NAMALWA (cell line): ENCODE measurements at regions not wholly inside any gene's neighbourhood (a gene's known extent, or its start where the extent isn't known, plus 50 kb on each side); places are given as distances from the start of the nearest gene placed in this dataset.

Source experiments
- DNase-seq: peaks from one replicate; pipeline ENCODE4 v3.0.0-alpha.2; 2015; ENCODE audit warnings: low spot score

DNA sequence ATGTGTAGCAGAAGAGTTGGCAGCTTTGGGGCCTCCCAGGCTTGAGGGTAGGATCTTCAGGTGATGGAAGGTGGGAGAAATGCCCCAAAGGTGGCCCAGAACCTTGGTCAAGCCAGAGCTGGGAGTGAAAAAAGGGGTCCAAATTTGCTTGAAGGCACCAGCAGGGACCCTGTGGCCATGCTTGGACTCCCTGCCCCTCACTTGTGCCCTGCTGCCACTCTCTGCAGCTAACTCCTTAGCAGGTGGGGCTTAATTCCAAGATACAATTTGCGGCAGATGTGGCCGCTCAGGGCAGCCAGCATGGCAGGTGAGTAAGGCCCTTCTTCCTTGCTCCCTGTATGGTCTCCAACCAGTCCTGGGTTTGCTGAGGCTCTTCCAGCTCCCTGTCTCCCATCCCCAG, 51.3 kb upstream of the ADRA1D start:
- DNase-seq = no peak

DNA sequence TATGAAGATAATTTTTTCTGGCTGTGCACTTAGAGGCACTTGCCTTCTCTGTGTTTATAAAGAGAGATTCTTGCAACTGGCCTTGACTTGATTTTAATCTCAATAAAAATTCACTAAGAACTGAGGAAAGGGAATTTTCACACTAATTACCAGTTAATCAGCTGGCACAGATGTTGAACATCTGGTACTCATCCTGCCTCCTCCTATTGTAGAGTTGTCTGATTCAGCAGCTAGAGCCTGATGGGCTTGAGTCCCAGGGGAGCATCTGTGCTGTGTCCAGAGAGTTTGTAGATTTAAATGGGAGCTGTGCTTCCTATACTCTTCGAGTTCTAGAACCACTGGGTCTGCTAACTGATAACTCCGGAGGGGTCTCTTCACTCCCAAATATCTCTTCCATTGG, 50.7 kb upstream of the ADRA1D start:
- no peak for DNase-seq

DNA sequence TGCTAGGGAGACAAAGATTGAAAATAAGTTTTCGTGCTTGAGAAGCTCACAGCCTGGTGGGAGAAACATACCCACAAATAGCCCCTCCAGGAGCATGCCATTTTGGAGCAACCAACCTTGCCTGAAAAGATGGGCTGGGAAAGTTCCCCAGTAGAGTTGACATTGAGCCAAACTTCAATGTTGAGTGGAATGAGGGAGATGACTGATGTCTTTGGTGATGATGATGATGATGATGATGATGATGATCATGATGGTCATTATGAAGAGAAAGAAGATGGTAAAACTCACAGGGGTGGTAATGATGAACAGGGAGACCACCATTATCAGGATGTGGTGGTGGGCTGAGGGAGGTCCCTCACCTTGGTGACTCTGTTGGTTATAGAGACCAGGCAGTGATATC, 50.1 kb upstream of the ADRA1D start:
- no peak for DNase-seq
